ENCODE measurements at regions not wholly inside any gene's neighbourhood (a gene's known extent, or its start where the extent isn't known, plus 50 kb on each side); places are given as distances from the start of the nearest gene placed in this dataset.

- Histone ChIP-seq H3K4me1 (no peaks in the 10 kb centered on the region), H3K9me3 (peaks cover 3 to 12% of the 10 kb centered on the region in 2 donors), H3K27ac (no peak overlapping the region), H3K27me3 (peaks cover 7% of the 10 kb centered on the region), H3K4me3 (no peak overlapping the region), H3K36me3 (no peaks in the 10 kb centered on the region)
- in situ Hi-C loops (cut with MboI; ENCODE audit: low pct_ligation_motif_present in 1 of 4, low pct_unique_long_range_greater_than_20kb in 1 of 4, low sequenced_read_pairs in 3 of 4): no loop called here
- 73 to 79% methylated on average over 1 of the region's 1 CpG for WGBS, 2 donors (ENCODE audit: low coverage in 1 of 2)
- intact Hi-C loops (cut with DNase I; ENCODE audit: low total_unique reads): no loop called here
- DNase-seq: no peak
- TF ChIP-seq POLR2AphosphoS5 (IDR thresholded peaks at IDR 0.05): no peak
- no peak for TF ChIP-seq EP300 (IDR thresholded peaks at IDR 0.05; ENCODE audit: low read depth)
- TF ChIP-seq POLR2A (IDR thresholded peaks at IDR 0.05): no peak
- TF ChIP-seq CTCF (IDR thresholded peaks at IDR 0.05): no peak
Measured at GRCh38 chr15:81442454-81442853, 68.4 kb upstream of the TMC3 start.

GRCh38 chr15:81434851-81435250, 60.8 kb upstream of the TMC3 start:
- peaks cover 9% of the 10 kb centered on the region for H3K27me3 ChIP-seq
- intact Hi-C loops (cut with DNase I; ENCODE audit: low total_unique reads): no loop called here
- no peak for TF ChIP-seq CTCF (IDR thresholded peaks at IDR 0.05)
- TF ChIP-seq POLR2A (IDR thresholded peaks at IDR 0.05): no peak
- no peak for TF ChIP-seq POLR2AphosphoS5 (IDR thresholded peaks at IDR 0.05)
- TF ChIP-seq EP300 (IDR thresholded peaks at IDR 0.05; ENCODE audit: low read depth): no peak
- in situ Hi-C loops (cut with MboI; ENCODE audit: low pct_ligation_motif_present in 1 of 4, low pct_unique_long_range_greater_than_20kb in 1 of 4, low sequenced_read_pairs in 3 of 4): no loop called here
- no peak for DNase-seq
- H3K9me3 ChIP-seq: peaks cover 0 to 5% of the 10 kb centered on the region in 2 donors
- no peaks in the 10 kb centered on the region for H3K36me3 ChIP-seq
- H3K27ac ChIP-seq: no peak overlapping the region
- no peaks in the 10 kb centered on the region for H3K4me1 ChIP-seq
- no peak overlapping the region for H3K4me3 ChIP-seq

- Histone ChIP-seq H3K4me3 (no peak overlapping the region), H3K36me3 (no peaks in the 10 kb centered on the region), H3K27ac (no peak overlapping the region), H3K27me3 (peaks cover 9% of the 10 kb centered on the region), H3K4me1 (no peaks in the 10 kb centered on the region), H3K9me3 (peaks cover 0 to 5% of the 10 kb centered on the region in 2 donors)
- intact Hi-C loops (cut with DNase I; ENCODE audit: low total_unique reads) (no loop called here), in situ Hi-C loops (cut with MboI; ENCODE audit: low pct_ligation_motif_present in 1 of 4, low pct_unique_long_range_greater_than_20kb in 1 of 4, low sequenced_read_pairs in 3 of 4) (no loop called here)
- WGBS, 2 donors (ENCODE audit: low coverage in 1 of 2): 54 to 89% methylated on average over 1 to 3 of the region's 3 CpGs
- no peak for TF ChIP-seq CTCF (IDR thresholded peaks at IDR 0.05)
- no peak for TF ChIP-seq EP300 (IDR thresholded peaks at IDR 0.05; ENCODE audit: low read depth)
- no peak for TF ChIP-seq POLR2AphosphoS5 (IDR thresholded peaks at IDR 0.05)
- TF ChIP-seq POLR2A (IDR thresholded peaks at IDR 0.05): no peak
- DNase-seq: no peak
Measured at GRCh38 chr15:81433462-81433861, 59.4 kb upstream of the TMC3 start.

- no peak overlapping the region for H3K4me3 ChIP-seq
- no peak for DNase-seq
- peaks cover 0 to 5% of the 10 kb centered on the region in 2 donors for H3K9me3 ChIP-seq
- H3K27ac ChIP-seq: no peak overlapping the region
- in situ Hi-C loops (cut with MboI; ENCODE audit: low pct_ligation_motif_present in 1 of 4, low pct_unique_long_range_greater_than_20kb in 1 of 4, low sequenced_read_pairs in 3 of 4): no loop called here
- WGBS, 2 donors (ENCODE audit: low coverage in 1 of 2): 39 to 47% methylated on average over 2 of the region's 2 CpGs
- H3K36me3 ChIP-seq: no peaks in the 10 kb centered on the region
- intact Hi-C loops (cut with DNase I; ENCODE audit: low total_unique reads): no loop called here
- H3K27me3 ChIP-seq: peaks cover 9% of the 10 kb centered on the region
- TF ChIP-seq POLR2A (IDR thresholded peaks at IDR 0.05): no peak
- TF ChIP-seq CTCF (IDR thresholded peaks at IDR 0.05): no peak
- TF ChIP-seq EP300 (IDR thresholded peaks at IDR 0.05; ENCODE audit: low read depth): no peak
- TF ChIP-seq POLR2AphosphoS5 (IDR thresholded peaks at IDR 0.05): no peak
- no peaks in the 10 kb centered on the region for H3K4me1 ChIP-seq
Measured at GRCh38 chr15:81432179-81432578, 58.2 kb upstream of the TMC3 start.

Measured in transverse colon (tissue), 4 donors.